ENCODE measurements at regions not wholly inside any gene's neighbourhood (a gene's known extent, or its start where the extent isn't known, plus 50 kb on each side); places are given as distances from the start of the nearest gene placed in this dataset.

DNA sequence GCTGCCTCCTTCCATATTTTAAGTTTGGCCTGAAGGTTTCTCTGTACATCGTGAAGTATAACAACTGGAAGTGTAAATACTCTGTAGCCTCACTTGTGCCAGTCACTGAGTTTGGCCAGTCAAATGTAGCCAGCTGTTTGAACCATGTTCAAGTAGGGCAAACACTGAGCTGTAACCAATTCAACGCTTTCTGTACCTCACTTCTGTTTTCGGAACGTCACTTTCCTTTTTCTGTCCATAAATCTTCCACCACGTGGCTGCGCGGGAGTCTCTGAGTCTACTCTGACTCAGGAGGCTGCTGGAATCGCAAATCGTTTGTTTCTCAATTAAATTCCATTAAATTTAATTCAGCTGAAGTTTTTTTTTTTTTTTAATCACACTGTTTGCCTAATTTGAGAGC is 88.8 kb upstream of the RARB start:
- WGBS (ENCODE audit: insufficient coverage, insufficient read length) = no CpG with 5 or more reads among the region's 9 CpGs
- H3K27me3 ChIP-seq (ENCODE audit: control insufficient read depth, insufficient read depth, low read length) = no peaks in the 10 kb centered on the region
- no peaks in the 10 kb centered on the region; the same call in 1 of the 2 replicates for H3K4me1 ChIP-seq (ENCODE audit: control insufficient read depth, insufficient read depth, low read length)
- H3K4me3 ChIP-seq (ENCODE audit: low read length) = no peak overlapping the region
- H3K36me3 ChIP-seq (ENCODE audit: control insufficient read depth, insufficient read depth, low read length) = no peaks in the 10 kb centered on the region
- no peak overlapping the region for H3K27ac ChIP-seq (ENCODE audit: low read length)
- H3K9me3 ChIP-seq (ENCODE audit: control insufficient read depth, insufficient read depth, low read length) = no peaks in the 10 kb centered on the region
- no peak for DNase-seq (ENCODE audit: low read depth, low spot score)

DNA sequence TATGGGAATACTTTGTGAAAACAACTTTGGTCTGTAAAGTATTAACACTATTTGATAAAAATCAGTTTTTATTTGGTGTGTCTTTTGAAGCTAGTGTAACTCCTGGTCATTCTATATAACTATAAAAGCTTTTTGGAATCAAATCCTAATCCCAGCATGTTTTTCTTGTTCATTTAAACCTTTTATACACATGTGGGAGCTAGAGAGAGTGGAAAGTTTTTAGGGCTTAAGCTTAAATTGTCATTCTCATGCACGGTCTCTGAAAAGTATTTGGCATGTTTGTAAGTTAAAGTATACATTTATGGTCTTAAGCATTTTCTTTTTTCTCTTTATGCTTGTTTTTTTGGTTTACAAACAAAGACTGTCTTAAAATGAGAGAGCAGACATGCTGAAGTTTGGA is 83.4 kb upstream of the RARB start:
- Histone ChIP-seq H3K36me3 (ENCODE audit: control insufficient read depth, insufficient read depth, low read length) (no peaks in the 10 kb centered on the region), H3K4me1 (ENCODE audit: control insufficient read depth, insufficient read depth, low read length) (no peaks in the 10 kb centered on the region; the same call in 1 of the 2 replicates), H3K4me3 (ENCODE audit: low read length) (no peak overlapping the region), H3K27me3 (ENCODE audit: control insufficient read depth, insufficient read depth, low read length) (no peaks in the 10 kb centered on the region), H3K27ac (ENCODE audit: low read length) (no peak overlapping the region), H3K9me3 (ENCODE audit: control insufficient read depth, insufficient read depth, low read length) (no peaks in the 10 kb centered on the region)
- no CpG with 5 or more reads among the region's 1 CpG for WGBS (ENCODE audit: insufficient coverage, insufficient read length)
- DNase-seq (ENCODE audit: low read depth, low spot score) = no peak

DNA sequence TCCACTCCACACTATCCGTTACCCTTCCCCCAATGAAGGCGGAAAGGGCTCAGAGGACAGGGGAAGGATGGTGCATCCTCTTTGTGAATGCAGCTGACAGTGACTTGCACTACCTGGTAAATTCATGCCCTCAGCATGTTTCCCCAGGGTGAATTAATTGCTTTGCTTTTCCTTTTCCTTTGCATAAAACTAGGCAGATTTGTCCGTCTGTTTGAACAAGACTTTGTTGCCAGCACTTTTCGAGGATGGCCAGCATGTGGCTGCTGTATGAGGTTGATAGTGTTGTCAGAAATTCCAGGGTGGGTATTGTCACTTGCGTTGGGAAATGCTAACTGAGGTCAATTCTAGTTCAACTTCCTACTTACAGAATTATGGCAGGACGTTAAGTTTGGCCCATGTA is 79.0 kb upstream of the RARB start:
- Histone ChIP-seq H3K27me3 (ENCODE audit: control insufficient read depth, insufficient read depth, low read length) (no peaks in the 10 kb centered on the region), H3K27ac (ENCODE audit: low read length) (no peak overlapping the region), H3K9me3 (ENCODE audit: control insufficient read depth, insufficient read depth, low read length) (no peaks in the 10 kb centered on the region), H3K4me3 (ENCODE audit: low read length) (no peak overlapping the region), H3K36me3 (ENCODE audit: control insufficient read depth, insufficient read depth, low read length) (no peaks in the 10 kb centered on the region; the same call in 1 of the 2 replicates), H3K4me1 (ENCODE audit: control insufficient read depth, insufficient read depth, low read length) (no peaks in the 10 kb centered on the region)
- no CpG with 5 or more reads among the region's 6 CpGs for WGBS (ENCODE audit: insufficient coverage, insufficient read length)
- DNase-seq (ENCODE audit: low read depth, low spot score) = no peak

DNA sequence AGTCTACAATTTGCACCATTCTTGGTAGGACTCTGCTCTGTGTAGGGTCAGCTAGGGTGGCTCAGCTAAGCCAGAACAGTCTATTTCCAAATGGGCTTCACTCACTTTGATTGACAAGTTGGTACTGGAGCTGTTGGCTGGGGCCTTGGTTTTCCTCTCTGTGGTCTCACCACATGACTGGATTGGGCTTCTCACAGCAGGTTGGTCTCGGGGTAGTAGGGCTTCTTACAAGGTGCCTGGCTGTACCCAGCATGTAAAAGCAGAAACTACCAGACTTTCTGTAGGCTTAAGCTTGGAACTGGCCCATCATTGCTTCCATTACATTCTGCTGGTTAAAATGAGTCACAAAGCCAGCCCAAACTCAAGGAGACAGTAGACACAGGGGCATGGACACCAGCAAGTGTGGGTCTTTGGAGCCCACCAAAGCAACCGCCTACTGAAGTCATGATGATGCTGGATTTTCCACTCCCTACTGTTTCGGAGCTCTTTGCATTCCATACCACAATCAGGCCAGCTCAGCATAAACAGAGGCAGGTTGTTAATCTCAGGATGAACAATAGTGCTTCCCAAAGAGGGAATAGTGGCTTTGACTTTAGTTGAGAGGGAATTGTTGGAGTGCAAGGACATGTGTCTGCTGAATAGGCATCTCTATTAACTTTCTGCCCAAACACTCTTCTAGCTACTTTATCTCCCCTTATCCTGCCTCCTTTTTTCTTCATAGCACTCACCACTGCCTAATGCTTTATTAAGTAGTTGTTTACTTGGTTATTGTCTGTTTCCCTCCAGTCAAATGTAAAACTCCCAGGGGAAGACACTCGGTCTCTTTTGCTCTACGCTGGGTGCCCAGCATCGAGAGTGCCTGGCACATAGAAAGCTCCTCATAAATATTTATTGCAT is 78.0 kb upstream of the RARB start:
- Histone ChIP-seq H3K27ac (ENCODE audit: low read length) (no peak overlapping the region), H3K4me3 (ENCODE audit: low read length) (no peak overlapping the region), H3K27me3 (ENCODE audit: control insufficient read depth, insufficient read depth, low read length) (no peaks in the 10 kb centered on the region), H3K4me1 (ENCODE audit: control insufficient read depth, insufficient read depth, low read length) (no peaks in the 10 kb centered on the region), H3K9me3 (ENCODE audit: control insufficient read depth, insufficient read depth, low read length) (no peaks in the 10 kb centered on the region), H3K36me3 (ENCODE audit: control insufficient read depth, insufficient read depth, low read length) (no peaks in the 10 kb centered on the region; the same call in 1 of the 2 replicates)
- no CpG with 5 or more reads among the region's 6 CpGs for WGBS (ENCODE audit: insufficient coverage, insufficient read length)
- no peak for DNase-seq (ENCODE audit: low read depth, low spot score)

DNA sequence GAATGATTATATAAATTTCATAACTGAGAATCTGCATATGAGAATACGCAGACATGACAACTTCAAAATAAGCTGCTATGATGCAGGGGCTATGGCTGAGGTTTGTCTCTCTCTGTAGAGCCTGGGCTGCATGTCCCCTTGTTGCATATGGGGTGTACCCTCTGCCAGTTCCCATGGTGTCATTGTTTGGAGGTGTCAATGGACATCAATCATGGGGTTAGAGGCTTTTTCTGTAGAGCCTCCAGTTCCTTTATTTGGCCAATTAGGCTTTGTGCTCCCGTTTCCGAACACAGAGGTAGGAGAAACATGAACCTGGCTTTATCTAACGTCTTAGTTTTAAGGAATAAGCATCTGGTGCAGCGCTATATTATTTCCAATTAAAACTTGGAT is 77.3 kb upstream of the RARB start:
- Histone ChIP-seq H3K4me3 (ENCODE audit: low read length) (no peak overlapping the region), H3K4me1 (ENCODE audit: control insufficient read depth, insufficient read depth, low read length) (no peaks in the 10 kb centered on the region), H3K27me3 (ENCODE audit: control insufficient read depth, insufficient read depth, low read length) (no peaks in the 10 kb centered on the region), H3K36me3 (ENCODE audit: control insufficient read depth, insufficient read depth, low read length) (no peaks in the 10 kb centered on the region; the same call in 1 of the 2 replicates), H3K27ac (ENCODE audit: low read length) (no peak overlapping the region), H3K9me3 (ENCODE audit: control insufficient read depth, insufficient read depth, low read length) (no peaks in the 10 kb centered on the region)
- no peak for DNase-seq (ENCODE audit: low read depth, low spot score)
- no CpG with 5 or more reads among the region's 5 CpGs for WGBS (ENCODE audit: insufficient coverage, insufficient read length)

DNA sequence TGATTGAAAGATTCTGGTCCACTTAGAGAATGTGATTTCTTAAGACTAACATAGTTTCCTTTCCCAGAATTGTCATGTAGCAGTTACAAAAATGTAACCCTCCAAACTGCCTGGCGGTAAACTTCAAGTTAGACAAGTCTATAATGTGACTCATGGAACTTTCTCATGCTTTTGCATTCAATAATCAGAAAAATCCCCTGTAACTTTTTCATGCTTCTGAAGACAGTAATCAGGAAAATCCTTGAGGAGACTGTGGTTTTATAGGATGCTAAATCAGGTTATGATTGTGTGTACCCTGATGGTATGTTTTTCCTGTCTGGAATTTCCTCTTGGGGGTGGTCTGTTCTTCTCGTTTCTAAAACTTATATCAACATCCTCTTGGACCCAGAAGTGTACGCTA is 74.0 kb upstream of the RARB start:
- Histone ChIP-seq H3K9me3 (ENCODE audit: control insufficient read depth, insufficient read depth, low read length) (no peaks in the 10 kb centered on the region), H3K4me3 (ENCODE audit: low read length) (no peak overlapping the region), H3K4me1 (ENCODE audit: control insufficient read depth, insufficient read depth, low read length) (no peaks in the 10 kb centered on the region), H3K27me3 (ENCODE audit: control insufficient read depth, insufficient read depth, low read length) (no peaks in the 10 kb centered on the region), H3K27ac (ENCODE audit: low read length) (no peak overlapping the region), H3K36me3 (ENCODE audit: control insufficient read depth, insufficient read depth, low read length) (no peaks in the 10 kb centered on the region; the same call in 1 of the 2 replicates)
- no CpG with 5 or more reads among the region's 3 CpGs for WGBS (ENCODE audit: insufficient coverage, insufficient read length)
- DNase-seq (ENCODE audit: low read depth, low spot score) = no peak

DNA sequence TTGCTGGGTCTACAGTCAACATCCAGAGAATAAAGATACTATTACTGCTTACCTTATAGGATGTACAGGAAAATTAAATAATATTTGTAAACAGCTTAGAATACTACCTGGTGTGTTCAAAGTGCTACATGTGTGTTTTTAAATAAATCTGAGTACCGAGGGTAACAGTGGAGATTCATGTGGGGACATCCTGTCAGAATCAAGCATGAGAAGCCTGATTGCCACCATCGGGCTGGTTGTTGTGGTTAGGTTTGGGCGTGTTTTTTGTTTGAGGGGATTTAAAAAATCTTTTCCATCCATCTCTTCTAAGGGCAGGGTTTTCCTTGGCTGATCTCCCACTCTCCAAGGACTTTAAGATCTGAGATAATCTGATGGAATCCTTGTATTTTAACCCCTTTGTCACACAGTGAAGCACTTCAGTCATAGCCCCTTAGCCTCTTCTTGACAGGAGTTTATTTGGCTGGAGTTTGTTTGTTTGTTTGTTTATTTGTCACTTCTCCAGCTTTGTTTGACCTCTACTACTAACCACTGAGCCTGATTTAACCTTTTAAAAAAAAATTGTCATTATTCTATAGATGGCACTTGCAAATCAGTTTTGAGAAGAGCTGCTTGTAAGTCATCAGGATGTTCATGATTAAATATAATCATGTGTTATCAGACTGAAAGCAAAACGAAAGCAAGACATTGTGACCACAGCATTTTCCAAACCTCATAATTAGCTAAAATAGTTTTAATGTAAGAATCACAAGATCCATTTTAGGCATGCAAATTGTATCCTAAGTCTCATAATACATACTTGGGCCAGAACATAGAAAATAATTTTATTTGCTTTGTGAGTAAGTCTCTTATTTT is 72.8 kb upstream of the RARB start:
- DNase-seq (ENCODE audit: low read depth, low spot score) = no peak
- H3K27me3 ChIP-seq (ENCODE audit: control insufficient read depth, insufficient read depth, low read length) = no peaks in the 10 kb centered on the region
- no peaks in the 10 kb centered on the region; the same call in 1 of the 2 replicates for H3K36me3 ChIP-seq (ENCODE audit: control insufficient read depth, insufficient read depth, low read length)
- H3K9me3 ChIP-seq (ENCODE audit: control insufficient read depth, insufficient read depth, low read length) = no peaks in the 10 kb centered on the region
- H3K4me3 ChIP-seq (ENCODE audit: low read length) = no peak overlapping the region
- no peak overlapping the region for H3K27ac ChIP-seq (ENCODE audit: low read length)
- no CpG with 5 or more reads among the region's 4 CpGs for WGBS (ENCODE audit: insufficient coverage, insufficient read length)
- no peaks in the 10 kb centered on the region for H3K4me1 ChIP-seq (ENCODE audit: control insufficient read depth, insufficient read depth, low read length)

DNA sequence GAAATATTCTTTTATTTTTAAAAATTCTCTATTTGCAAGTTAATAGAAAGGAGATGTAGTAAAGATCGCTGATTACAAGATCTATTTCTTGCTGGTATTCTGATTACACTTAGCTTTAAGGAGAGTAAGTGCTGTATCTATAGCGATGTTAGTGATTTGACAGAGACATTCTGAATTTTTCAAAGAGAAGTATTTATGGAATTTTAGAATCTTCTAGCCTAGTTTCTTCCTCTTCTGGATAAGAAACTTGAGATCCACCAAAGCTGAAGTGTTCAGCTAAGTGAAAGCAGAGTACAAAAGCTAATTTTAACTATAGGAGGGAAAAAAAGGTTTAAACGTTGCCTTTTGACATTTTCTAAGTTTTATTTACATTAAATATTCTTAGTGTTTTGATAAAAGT is 72.1 kb upstream of the RARB start:
- no peak overlapping the region for H3K4me3 ChIP-seq (ENCODE audit: low read length)
- no peak for DNase-seq (ENCODE audit: low read depth, low spot score)
- H3K36me3 ChIP-seq (ENCODE audit: control insufficient read depth, insufficient read depth, low read length) = no peaks in the 10 kb centered on the region; the same call in 1 of the 2 replicates
- no peaks in the 10 kb centered on the region for H3K9me3 ChIP-seq (ENCODE audit: control insufficient read depth, insufficient read depth, low read length)
- no peak overlapping the region for H3K27ac ChIP-seq (ENCODE audit: low read length)
- no peaks in the 10 kb centered on the region for H3K4me1 ChIP-seq (ENCODE audit: control insufficient read depth, insufficient read depth, low read length)
- WGBS (ENCODE audit: insufficient coverage, insufficient read length) = no CpG with 5 or more reads among the region's 3 CpGs
- H3K27me3 ChIP-seq (ENCODE audit: control insufficient read depth, insufficient read depth, low read length) = no peaks in the 10 kb centered on the region

DNA sequence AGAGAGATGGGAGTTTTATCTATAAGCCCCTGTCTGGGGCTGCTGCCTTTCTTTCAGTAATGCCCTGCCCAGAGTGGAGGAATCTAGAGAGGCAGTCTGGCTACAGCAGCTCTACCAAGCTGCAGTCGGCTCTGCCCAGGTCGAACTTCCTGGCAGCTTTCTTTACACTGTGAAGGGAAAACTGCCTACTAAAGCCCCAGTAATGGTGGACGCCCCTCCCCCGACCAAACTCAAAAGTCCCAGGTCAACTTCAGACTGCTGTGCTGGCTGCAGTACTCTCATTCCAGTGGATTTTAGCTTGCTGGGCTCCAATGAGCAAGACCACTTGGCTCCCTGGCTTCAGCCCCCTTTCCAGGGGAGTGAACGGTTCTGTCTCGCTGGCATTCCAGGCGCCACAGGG is 65.9 kb upstream of the RARB start:
- H3K27me3 ChIP-seq (ENCODE audit: control insufficient read depth, insufficient read depth, low read length) = no peaks in the 10 kb centered on the region
- H3K36me3 ChIP-seq (ENCODE audit: control insufficient read depth, insufficient read depth, low read length) = no peaks in the 10 kb centered on the region
- no peak for DNase-seq (ENCODE audit: low read depth, low spot score)
- WGBS (ENCODE audit: insufficient coverage, insufficient read length) = no CpG with 5 or more reads among the region's 7 CpGs
- no peak overlapping the region for H3K27ac ChIP-seq (ENCODE audit: low read length)
- no peaks in the 10 kb centered on the region for H3K9me3 ChIP-seq (ENCODE audit: control insufficient read depth, insufficient read depth, low read length)
- H3K4me1 ChIP-seq (ENCODE audit: control insufficient read depth, insufficient read depth, low read length) = no peaks in the 10 kb centered on the region
- H3K4me3 ChIP-seq (ENCODE audit: low read length) = no peak overlapping the region

DNA sequence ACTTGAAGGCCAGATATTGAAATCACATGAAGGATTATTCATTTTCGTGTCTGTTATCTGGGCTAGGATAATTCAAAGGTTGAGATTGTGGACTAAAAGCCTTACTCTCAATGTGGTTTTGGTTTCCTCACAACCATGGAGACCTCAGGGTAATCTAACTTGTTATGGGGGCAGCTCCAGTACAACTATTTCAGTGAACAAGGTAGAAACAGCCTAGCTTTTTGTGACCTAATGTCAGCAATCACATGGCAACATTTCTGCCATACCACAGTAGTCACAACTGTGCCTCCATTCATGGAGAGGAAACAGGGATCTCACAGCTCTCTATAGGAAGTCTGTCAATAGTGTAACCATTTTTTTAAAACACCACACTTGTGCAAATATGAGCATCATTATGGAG is 62.4 kb upstream of the RARB start:
- H3K9me3 ChIP-seq (ENCODE audit: control insufficient read depth, insufficient read depth, low read length) = no peaks in the 10 kb centered on the region
- no CpG with 5 or more reads among the region's 1 CpG for WGBS (ENCODE audit: insufficient coverage, insufficient read length)
- no peaks in the 10 kb centered on the region for H3K27me3 ChIP-seq (ENCODE audit: control insufficient read depth, insufficient read depth, low read length)
- H3K4me1 ChIP-seq (ENCODE audit: control insufficient read depth, insufficient read depth, low read length) = no peaks in the 10 kb centered on the region
- H3K36me3 ChIP-seq (ENCODE audit: control insufficient read depth, insufficient read depth, low read length) = no peaks in the 10 kb centered on the region
- no peak for DNase-seq (ENCODE audit: low read depth, low spot score)
- no peak overlapping the region for H3K4me3 ChIP-seq (ENCODE audit: low read length)
- H3K27ac ChIP-seq (ENCODE audit: low read length) = no peak overlapping the region
